ENCODE measurements at regions not wholly inside any gene's neighbourhood (a gene's known extent, or its start where the extent isn't known, plus 50 kb on each side); places are given as distances from the start of the nearest gene placed in this dataset.

DNA sequence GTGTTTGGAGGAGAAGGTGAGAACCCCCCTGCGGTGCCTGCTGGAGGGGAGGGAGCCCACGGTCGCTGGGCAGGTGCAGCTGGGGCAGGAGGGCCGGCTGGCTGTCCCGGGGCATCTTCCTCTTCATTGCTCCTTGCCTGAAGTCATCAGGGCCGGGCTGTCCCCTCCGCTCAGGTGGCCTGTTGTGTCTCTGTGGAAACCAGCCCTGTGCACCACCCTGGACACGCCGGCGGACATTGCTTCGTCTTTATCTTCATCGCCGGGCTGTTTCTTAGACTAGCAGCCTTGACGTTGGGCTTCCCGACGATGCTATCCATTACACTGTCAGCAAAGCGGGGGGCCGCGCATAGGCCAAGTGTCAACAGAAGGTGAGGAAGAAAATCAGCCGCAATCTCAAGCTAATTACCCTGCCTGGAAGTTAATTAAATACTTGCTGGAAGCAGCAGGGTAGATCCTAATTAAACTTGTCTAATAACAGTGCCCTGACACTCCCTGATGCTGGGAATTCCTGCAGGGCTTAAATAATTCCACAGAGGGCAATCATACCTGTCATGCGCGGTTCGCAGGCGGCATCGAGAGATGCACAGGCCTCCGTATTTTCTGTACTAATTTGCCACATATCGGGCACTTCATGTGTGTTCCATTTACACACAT, 111.4 kb upstream of the SOX1 start:
- CTCF ChIA-PET, result no interaction called here

DNA sequence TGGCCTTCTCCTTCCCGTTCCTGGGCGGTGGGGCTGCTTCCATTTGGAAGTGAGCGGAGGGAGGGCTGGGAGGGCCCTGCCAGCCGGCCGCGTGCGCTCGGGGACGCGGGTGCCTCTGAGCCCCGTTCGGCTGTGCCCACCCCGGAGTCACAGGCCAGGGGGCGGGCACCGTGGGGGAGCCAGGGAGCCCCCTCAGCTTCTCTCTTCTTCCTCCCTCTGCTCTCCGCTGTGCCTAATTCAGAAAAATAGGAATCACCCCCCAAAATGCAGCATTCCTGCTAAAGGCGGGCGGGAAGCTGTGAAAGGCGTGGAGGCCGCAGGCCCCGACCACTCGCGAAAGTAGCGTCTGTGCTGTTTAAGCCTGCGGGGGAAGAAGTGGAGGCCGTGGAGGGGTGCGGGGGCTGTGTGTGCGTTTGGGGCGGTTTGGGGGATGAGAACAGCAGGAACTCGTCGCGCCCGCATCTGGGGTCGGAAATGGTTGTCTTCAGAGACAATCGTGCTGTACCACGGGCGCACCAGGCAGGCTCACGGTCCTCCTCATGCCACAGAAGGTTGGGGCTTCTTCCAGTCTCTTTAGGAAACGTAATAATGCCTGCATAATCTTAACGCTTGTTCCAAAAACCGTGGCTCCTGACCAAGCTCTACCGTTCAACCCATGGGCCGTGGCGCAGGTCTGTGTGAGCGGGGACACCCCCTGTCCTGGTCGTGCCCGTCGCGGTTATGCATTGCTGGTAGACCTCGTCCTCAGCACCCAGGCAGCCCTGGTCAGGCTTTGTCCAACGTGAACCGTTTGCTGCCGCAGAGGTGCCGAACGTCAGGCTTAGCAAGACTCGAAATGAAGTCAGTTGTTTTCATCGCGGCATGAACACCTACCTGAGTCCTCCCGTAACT, 110.4 kb upstream of the SOX1 start:
- no peaks in the 10 kb centered on the region for H3F3A ChIP-seq (replicated peaks; ENCODE audit: insufficient read depth)
- WGBS (ENCODE audit: low lambda C conversion rate), result 49% methylated on average over 33 of the region's 59 CpGs
- H3K9me3 ChIP-seq, result no peaks in the 10 kb centered on the region
- no peaks in the 10 kb centered on the region for H3K36me3 ChIP-seq (replicated peaks in 1 of 2; ENCODE audit: control insufficient read depth in 1 of 2, insufficient read depth in 2 of 2, low read length in 1 of 2)
- H4K20me1 ChIP-seq (ENCODE audit: insufficient read depth), result no peaks in the 10 kb centered on the region
- H3K4me3 ChIP-seq (ENCODE audit: low read depth in 2 of 2, low read length in 1 of 2), result no peak overlapping the region
- peaks cover 5% of the 10 kb centered on the region; the same call in 1 of the 2 replicates for H3K27me3 ChIP-seq (ENCODE audit: insufficient read depth)
- H3K9me2 ChIP-seq, result no peaks in the 10 kb centered on the region
- H3K4me2 ChIP-seq, result no peak overlapping the region
- TF ChIP-seq TCF12 (IDR thresholded peaks at IDR 0.05) (no peak), NRF1 (IDR thresholded peaks at IDR 0.05; ENCODE audit: low read depth, low read length) (no peak), RCOR1 (IDR thresholded peaks at IDR 0.05; ENCODE audit: low read length) (no peak), JUND (IDR thresholded peaks at IDR 0.05) (no peak), ELF1 (IDR thresholded peaks at IDR 0.05) (no peak), EP300 (IDR thresholded peaks at IDR 0.05; ENCODE audit: borderline replicate concordance in 1 of 2, low read depth in 1 of 2, low read length in 1 of 2) (no peak), TAF1 (IDR thresholded peaks at IDR 0.05; ENCODE audit: borderline replicate concordance, low read depth, low read length) (no peak), GABPA (IDR thresholded peaks at IDR 0.05; ENCODE audit: low read depth) (no peak), SMC3 (IDR thresholded peaks at IDR 0.05; ENCODE audit: low read depth, low read length) (no peak), MXI1 (IDR thresholded peaks at IDR 0.05; ENCODE audit: low read depth, low read length) (no peak)
- TF ChIP-seq, protein P1, sequence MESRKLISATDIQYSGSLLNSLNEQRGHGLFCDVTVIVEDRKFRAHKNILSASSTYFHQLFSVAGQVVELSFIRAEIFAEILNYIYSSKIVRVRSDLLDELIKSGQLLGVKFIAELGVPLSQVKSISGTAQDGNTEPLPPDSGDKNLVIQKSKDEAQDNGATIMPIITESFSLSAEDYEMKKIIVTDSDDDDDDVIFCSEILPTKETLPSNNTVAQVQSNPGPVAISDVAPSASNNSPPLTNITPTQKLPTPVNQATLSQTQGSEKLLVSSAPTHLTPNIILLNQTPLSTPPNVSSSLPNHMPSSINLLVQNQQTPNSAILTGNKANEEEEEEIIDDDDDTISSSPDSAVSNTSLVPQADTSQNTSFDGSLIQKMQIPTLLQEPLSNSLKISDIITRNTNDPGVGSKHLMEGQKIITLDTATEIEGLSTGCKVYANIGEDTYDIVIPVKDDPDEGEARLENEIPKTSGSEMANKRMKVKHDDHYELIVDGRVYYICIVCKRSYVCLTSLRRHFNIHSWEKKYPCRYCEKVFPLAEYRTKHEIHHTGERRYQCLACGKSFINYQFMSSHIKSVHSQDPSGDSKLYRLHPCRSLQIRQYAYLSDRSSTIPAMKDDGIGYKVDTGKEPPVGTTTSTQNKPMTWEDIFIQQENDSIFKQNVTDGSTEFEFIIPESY (IDR thresholded peaks at IDR 0.05; ENCODE audit: borderline replicate concordance, low read depth), result no peak
- H3K4me1 ChIP-seq (ENCODE audit: control insufficient read depth in 1 of 2, insufficient read depth in 2 of 2, low read depth in 1 of 2, low read length in 1 of 2), result no peaks in the 10 kb centered on the region
- ChIA-PET POLR2A (no interaction called here), CTCF (no interaction called here)
- H2AFZ ChIP-seq (ENCODE audit: low read depth), result no peak overlapping the region
- H3K79me2 ChIP-seq (ENCODE audit: insufficient read depth), result no peaks in the 10 kb centered on the region
- H3K27ac ChIP-seq (ENCODE audit: low read depth in 2 of 2, low read length in 1 of 2), result no peak overlapping the region
- no peak overlapping the region for H3K9ac ChIP-seq
- DNase-seq, result no peak

More for the DNA sequence above, 111.4 kb upstream of the SOX1 start:
- 27% methylated on average over 20 of the region's 27 CpGs for WGBS (ENCODE audit: low lambda C conversion rate)
- H3K27me3 ChIP-seq (ENCODE audit: insufficient read depth), result peaks cover 5% of the 10 kb centered on the region; the same call in 1 of the 2 replicates
- H3K79me2 ChIP-seq (ENCODE audit: insufficient read depth), result no peaks in the 10 kb centered on the region
- no peaks in the 10 kb centered on the region for H3K36me3 ChIP-seq (replicated peaks in 1 of 2; ENCODE audit: control insufficient read depth in 1 of 2, insufficient read depth in 2 of 2, low read length in 1 of 2)
- DNase-seq, result no peak
- no peaks in the 10 kb centered on the region for H3K9me2 ChIP-seq
- H3K9me3 ChIP-seq, result no peaks in the 10 kb centered on the region
- no peak overlapping the region for H3K4me3 ChIP-seq (ENCODE audit: low read depth in 2 of 2, low read length in 1 of 2)
- H3K4me2 ChIP-seq, result no peak overlapping the region
- no peaks in the 10 kb centered on the region for H3K4me1 ChIP-seq (ENCODE audit: control insufficient read depth in 1 of 2, insufficient read depth in 2 of 2, low read depth in 1 of 2, low read length in 1 of 2)
- no peak for TF ChIP-seq RXRA (IDR thresholded peaks at IDR 0.05; ENCODE audit: borderline replicate concordance, low read depth)
- TF ChIP-seq MEF2A (IDR thresholded peaks at IDR 0.05; ENCODE audit: borderline replicate concordance, low read depth), result no peak
- no peak for TF ChIP-seq NFIC (IDR thresholded peaks at IDR 0.05; ENCODE audit: borderline replicate concordance)
- no peak for TF ChIP-seq TCF12 (IDR thresholded peaks at IDR 0.05)
- TF ChIP-seq TAF1 (IDR thresholded peaks at IDR 0.05; ENCODE audit: borderline replicate concordance, low read depth, low read length), result no peak
- TF ChIP-seq, protein P2, sequence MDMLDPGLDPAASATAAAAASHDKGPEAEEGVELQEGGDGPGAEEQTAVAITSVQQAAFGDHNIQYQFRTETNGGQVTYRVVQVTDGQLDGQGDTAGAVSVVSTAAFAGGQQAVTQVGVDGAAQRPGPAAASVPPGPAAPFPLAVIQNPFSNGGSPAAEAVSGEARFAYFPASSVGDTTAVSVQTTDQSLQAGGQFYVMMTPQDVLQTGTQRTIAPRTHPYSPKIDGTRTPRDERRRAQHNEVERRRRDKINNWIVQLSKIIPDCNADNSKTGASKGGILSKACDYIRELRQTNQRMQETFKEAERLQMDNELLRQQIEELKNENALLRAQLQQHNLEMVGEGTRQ (IDR thresholded peaks at IDR 0.05; ENCODE audit: borderline replicate concordance, low read depth, low read length), result no peak
- POLR2A ChIA-PET, result no interaction called here
- no peaks in the 10 kb centered on the region for H4K20me1 ChIP-seq (ENCODE audit: insufficient read depth)
- no peaks in the 10 kb centered on the region for H3F3A ChIP-seq (replicated peaks; ENCODE audit: insufficient read depth)
- no peak overlapping the region for H3K27ac ChIP-seq (ENCODE audit: low read depth in 2 of 2, low read length in 1 of 2)
- H2AFZ ChIP-seq (ENCODE audit: low read depth), result no peak overlapping the region
- H3K9ac ChIP-seq, result no peak overlapping the region

Data from SK-N-SH (cell line).